ENCODE measurements at regions not wholly inside any gene's neighbourhood (a gene's known extent, or its start where the extent isn't known, plus 50 kb on each side); places are given as distances from the start of the nearest gene placed in this dataset.

DNA sequence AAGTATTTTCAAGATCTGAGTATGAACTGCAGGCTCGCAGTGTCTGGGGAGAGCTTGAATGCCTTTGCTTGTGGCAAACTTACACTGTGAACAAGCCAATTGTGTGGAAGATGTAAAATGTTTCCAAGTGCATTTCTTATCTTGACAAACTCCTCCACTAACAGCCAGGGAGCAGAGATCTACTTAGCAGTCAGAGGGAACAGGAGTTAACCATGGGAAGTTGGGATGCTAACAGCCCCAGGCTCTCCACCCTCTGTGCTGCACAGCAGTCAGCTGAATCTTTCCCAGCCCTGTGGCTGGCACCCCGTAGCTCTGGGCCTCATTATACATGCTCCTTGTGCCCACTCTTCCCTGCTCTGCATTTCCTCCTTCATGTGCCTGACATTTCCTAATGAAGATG lies 450.2 kb downstream of the TSN start:
- TF ChIP-seq POLR2A (IDR thresholded peaks at IDR 0.05; ENCODE audit: low read length) (no peak), GATA1 (IDR thresholded peaks at IDR 0.05; ENCODE audit: low read depth, low read length) (no peak)
